HG03039 (cell line): ENCODE measurements at regions not wholly inside any gene's neighbourhood (a gene's known extent, or its start where the extent isn't known, plus 50 kb on each side); places are given as distances from the start of the nearest gene placed in this dataset.
"Not testable (repeated sequence)": the region's sequence is repeated elsewhere in the genome, so short reads cannot be mapped to it uniquely, and the experiment has no call there.

Experiments used
- ATAC-seq: cut with Tn5 transposase; IDR thresholded peaks from one replicate; pipeline ENCODE4 v1.9.1; 2021; ENCODE audit warnings: mild to moderate bottlenecking, moderate library complexity; ENCODE audit not compliant: unreplicated experiment

DNA sequence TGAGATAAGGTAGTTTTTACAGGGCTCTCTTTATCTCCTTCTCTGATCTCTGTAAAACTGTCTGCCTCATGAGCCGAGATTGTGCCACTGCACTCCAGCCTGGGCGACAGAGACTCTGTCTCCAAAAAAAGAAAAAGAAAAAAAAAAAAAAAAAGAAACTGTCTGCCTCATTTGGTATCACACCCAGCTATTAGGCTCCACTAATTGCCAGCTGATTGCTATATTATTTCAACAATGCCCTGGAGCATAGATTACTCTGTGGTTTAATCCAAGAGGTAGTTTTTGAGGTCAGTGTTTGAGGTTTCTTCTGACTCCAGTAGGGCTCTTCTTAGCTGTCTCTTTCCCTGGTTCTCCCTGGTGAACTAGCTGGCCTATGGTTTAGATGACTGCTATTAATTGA lies 268.1 kb upstream of the PLPP4 start:
- no peak for ATAC-seq

DNA sequence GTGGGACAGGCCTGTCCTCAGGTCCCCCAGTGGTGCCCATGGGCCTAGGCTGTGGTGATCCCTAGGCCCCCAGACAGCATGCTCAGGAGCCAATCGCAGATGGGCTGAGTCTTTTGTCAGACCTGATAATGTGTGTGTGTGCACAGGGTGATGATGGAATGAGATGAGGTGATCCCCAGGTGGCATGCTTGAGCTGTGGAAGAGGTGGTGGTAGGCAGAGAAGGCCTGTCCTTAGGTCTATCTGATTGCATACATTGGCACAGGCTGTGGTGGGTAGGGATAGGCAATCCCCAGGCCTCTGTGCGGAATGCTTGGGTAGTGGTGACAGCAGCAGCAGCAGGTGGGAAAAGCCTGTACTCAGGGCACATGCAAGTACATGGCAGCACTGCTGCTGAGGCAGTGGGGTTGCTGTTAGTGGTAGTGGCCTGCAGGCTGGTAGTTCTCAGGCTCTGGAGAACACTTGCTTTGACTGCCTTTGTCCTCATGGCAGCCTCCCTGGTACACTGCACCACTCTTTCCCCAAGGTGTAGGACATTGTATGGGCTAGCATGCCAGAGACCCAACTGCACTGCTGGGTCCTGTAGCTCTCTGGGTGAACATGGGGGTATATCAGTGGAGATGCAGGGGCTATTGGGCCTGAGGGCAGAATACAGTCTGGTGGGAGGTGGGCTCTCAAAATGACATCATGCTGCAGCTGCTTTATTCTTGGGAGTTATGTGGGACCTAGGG lies 260.9 kb upstream of the PLPP4 start:
- ATAC-seq, result no peak

DNA sequence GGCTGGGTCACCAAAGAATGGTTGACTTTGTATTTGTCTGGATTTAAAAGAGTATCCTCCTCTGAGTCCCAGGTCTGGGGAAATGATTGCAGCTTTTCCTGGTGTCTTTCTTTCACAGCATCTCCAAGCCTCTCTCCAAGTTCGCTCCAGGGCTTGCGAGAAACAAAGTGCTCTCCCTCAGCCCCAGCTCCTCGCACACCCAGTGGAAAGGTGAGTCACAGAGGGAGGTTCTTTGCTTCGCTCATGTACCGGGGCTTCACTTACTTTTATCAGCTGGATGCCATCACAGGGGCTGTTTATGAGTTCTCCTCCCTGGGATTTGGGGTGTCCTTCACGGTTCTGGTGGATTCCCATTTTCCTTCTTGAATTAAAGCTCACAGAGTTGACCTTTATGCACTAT lies 252.2 kb upstream of the PLPP4 start:
- ATAC-seq, result no peak

DNA sequence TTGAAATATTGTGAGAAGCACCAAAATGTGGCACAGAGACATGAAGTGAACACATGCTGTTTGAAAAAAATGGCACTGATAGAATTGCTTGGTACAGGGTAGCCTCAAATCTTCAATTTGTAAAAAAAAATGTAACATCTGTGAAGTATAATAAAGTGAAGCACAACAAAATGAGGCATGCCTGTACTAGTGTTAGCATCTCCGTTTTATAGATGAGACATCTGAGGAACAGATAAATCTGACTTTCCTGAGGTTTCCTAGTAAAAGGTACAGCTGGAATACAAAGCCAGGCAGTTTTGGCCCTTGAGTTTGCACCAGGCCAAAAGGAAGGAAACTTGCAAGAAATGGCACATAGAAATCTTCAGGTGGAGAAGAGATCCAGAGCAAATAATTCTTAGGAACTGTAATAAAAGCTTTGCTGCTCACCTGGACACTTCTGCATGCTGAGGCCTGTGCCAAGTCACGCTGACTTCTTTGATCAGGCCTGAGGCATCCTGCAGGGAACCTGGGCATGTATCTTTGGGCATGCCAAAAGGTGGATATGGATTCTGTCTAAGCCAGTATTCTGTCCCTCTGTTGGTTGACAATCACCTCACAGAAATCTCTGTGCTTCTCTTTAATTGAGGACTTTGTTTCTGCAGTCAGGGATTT lies 251.5 kb upstream of the PLPP4 start:
- no peak for ATAC-seq

DNA sequence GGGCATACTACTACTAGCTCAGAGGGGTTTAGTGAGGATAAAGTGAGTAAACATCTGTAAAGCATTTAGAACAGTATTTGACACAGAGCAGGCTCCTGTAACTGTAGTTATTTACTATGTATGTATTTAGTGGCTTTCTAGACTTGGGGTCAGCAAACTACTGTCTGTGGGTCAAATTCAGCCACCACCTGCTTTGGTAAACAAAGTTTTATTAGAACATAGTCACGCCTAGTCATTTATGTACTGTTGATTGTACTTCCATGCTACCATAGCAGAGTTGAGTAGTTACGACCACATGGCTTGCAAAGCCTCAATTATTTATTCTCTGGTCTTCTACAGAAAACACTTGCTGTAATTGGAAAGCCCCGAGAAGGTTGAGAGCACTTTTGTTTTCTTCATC lies 248.5 kb upstream of the PLPP4 start:
- no peak for ATAC-seq

DNA sequence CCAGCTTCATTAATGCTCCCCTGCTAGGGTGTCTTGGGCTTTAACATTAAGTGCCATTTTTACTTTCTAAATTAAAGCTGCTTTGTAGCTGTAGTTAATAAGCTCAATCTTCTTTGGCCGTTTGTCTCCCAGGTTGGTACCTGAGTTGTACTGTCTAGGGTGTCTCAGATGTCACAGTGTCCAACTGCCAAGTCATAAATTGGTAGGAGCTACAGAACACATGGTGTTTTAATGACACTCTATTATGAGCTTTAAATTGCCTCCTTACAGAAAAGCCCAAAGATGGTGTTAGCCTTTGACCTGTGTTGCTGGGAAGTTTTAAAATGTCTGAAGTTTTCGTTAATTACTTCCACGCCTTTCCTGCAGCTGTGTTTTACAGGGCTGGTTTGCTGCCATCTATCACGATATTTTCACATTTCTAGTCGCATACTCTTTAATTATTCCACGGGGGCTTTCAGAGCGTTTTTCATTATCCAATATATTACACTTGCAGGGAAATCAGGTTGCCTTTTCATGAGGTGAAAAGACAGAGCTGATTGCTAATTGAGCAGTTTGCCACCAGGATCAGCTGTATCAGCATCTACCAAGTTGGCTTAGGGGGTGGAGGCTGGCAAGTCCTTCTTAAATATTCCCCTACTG lies 247.8 kb upstream of the PLPP4 start:
- ATAC-seq, result no peak

DNA sequence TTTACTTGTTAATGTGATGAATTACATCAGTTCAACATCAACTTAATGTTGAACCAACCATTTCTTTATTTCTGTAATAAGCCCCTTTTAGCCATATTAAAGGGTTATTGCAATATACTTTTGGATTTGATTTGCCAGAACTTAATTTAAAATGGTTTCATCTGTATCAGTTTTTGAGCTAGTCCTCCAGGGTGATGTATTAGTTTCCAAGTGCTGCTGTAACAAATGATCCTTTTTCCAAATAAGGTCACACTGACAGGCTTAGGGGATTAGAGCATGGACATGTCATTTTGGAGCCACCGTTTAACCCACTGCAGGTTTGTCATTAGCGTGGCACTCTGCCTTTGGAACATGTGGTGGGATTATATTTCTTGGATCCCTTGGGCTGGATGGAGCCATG lies 244.8 kb upstream of the PLPP4 start:
- ATAC-seq, result no peak

DNA sequence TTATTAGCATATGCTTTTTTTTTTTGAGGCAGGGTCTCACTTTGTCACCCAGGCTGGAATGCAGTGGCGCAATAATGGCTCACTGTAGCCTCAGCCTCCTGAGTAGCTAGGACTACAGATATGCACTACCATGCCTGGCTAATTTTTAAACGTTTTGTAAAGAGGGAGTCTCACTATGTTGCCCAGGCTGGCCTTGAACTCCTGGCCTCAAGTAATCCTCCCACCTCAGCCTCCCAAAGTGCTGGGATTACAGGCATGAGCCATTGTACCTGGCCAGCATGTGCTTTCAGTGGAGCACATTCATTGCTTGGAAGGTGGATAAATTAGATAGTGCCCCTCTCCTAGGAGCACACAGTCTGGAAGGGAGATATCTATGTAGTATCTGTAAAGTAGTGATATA lies 243.7 kb upstream of the PLPP4 start:
- not testable (repeated sequence) for ATAC-seq

DNA sequence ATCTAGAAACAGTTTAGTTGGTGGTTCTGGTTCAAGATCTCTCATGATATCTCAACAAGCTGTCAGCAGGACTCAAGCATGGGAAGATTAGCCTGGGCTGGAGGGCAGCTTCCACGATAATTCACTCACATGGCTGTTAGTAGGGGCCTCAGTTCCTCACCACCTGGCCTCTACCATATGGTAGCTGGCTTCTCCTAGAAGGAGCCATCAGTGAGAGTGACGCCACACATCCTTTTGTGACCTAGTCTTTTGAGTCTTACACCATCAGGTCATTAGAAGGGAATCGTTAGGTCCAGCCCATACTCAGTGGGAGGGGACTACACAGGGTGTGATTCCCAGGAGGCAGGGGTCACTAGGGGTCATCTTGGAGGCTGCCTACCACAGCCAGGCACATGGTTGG lies 239.3 kb upstream of the PLPP4 start:
- ATAC-seq, result no peak

DNA sequence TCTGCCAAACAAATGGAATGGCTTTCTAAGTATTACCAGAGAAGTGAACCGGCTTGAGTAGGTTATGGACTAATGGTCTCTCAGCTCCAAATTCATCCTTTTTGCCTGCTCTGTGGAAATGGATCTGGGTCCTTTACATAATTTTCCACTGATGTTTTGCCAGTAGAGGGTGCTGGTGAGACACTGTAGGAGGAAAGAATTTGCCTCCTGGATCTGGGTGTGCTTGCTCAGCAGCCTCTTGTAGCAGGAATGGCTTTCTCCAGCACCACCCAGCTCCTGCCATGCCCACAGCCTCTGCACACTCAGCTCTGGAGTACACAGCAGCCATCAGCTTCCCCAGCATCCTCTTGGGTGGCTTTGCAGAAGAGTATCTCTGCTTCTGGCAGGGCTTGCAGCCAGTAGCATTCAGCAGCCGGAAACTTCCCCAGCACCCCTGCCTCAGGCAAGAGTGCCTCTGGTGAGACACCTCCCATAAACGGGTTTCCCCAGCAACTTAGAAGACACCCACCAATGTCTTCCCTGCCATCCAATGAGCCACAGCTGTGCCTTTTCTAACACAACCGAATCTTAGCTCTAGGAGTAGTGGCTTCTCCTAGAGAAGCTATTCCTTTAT lies 235.0 kb upstream of the PLPP4 start:
- ATAC-seq, result no peak

DNA sequence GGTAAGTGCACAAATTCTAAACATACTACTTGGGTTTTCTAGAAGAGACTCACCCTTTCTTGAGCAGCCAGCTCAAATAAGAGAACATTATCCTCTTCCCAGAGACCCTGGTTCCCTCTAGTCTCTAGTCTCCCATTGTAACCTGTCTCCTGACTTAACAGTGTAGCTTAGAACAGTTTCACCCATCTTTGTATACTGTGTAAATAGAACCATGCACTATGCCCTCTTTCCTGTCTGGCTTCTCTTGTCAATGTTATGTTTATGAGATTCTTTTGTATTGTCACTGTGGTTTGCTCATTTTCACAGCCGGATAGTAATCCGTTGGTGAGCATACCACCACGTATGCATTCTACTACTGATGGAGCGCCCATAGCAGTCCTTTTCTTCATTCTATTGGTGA lies 227.4 kb upstream of the PLPP4 start:
- ATAC-seq, result no peak

DNA sequence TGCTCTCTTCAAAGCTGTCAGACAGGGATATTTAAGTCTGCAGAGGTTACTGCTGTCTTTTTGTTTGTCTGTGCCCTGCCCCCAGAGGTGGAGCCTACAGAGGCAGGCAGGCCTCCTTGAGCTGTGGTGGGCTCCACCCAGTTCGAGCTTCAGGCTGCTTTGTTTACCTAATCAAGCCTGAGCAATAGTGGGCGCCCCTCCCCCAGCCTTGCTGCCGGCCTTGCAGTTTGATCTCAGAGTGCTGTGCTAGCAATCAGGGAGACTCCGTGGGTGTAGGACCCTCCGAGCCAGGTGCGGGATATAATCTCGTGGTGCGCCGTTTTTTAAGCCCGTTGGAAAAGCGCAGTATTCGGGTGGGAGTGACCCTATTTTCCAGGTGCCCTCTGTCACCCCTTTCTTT lies 217.3 kb upstream of the PLPP4 start:
- ATAC-seq, result not testable (repeated sequence)

DNA sequence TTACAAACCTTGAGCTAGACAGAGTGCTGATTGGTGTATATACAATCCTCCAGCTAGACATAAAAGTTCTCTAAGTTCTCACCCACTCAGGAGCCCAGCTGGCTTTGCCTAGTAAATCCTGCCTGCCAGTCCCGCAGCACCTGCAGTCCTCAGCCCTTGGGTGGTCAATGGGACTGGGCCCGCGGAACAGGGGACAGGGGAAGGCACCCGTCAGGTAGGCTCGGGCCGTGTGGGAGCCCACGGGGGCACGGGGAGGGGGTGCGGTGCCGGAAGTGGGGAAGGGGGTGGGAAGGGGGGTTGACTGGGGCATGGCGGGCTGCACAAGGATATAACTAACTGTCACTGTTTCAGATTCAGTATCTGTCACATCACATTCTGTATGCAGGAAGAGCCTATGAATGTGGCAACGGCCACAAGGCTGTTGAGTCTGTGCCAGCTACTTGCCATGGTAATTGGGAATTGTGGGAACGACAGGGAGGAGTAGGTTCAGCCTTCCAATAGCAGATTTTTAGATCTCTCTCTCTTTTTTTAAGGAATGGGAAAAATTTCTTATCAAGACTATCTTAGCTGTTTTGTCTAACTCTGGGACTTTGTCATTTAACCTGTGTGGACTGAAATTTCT lies 205.1 kb upstream of the PLPP4 start:
- ATAC-seq, result no peak

DNA sequence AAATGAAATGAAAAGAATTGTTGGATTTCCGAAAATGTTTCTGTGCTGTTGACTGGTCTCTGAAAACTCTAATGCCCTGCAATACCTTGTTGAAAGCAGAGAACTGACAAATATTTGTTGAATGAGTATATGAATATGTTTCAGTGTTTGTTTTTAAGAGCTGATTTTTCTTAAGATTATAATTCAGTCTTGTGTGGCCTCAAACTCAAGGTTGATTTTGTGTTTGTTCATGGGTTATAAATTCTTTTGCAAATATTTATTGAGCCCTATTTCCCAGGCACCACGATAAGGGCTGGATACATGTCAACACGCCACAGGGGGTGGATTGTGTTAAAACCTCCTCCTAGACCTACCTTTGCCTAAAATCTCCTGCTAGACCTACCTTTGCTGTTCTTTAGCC lies 203.9 kb upstream of the PLPP4 start:
- no peak for ATAC-seq

DNA sequence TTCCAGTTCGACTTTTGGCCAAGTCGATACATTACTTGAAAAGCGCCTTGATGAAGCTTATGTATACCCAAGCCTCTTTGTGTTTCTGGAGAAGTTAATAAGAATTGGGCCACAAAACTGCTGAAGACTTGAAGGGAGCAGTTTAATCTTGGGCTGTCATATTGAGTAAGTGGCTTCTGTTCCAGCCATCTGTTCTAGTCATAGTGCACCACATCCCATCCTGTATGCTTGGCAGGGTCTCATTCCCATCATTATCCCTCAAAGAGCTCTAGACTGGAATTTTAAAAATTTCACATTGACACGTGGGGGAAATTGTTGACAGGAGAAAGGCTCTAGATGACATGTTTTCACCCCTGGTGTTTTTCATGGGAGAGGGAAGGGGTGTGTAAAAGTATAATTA lies 196.6 kb upstream of the PLPP4 start:
- ATAC-seq, result no peak

DNA sequence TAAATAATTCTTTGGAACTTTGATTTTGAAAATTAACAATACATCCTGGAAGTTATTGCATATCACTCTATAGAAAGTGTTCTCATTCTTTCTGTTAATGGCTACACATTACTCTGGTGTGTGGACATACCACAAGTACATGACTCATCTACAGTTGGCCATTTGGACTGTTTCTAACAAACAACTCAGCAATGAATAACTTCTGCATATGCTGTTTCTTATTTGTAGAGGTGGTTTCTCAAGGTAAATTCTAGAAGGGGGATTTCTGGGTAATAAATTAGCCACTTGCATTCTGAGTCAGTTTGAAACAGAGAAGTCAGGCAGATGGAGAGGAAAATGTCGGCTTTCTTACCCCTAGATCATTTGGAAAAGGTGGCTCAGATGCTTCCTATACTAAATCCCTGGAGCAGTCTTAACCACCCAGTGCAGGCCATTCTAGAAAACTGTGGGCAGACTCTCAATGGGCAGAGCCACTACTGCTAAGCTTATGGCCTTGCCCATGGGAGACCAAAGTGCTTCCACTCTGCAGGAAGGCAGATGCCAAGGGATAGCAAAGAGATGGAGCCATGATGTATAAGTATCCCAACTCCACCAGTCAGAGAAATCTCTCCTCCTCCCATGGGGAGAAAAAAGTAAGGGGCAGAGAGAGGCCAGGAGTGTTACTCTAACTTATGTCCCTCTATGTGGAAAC lies 194.0 kb upstream of the PLPP4 start:
- peak; percentile 56 for ATAC-seq

DNA sequence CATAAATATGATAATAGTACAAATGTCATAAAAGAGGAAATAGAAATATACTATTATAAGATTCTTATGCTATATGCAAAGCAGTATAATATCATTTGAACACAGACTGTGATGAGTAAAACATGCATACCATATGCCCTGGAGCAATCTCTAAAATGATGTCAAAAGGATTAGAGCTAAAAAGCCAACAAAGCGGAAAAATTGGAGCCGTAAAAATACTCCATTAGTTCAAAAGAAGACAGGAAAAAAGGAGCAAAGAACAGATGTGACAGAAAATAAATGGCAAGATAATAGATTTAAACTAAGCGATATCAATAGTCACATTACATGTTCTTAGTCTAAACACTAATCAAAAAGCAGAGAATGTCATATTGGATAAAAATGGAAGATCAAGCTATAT lies 191.0 kb upstream of the PLPP4 start:
- ATAC-seq, result no peak

DNA sequence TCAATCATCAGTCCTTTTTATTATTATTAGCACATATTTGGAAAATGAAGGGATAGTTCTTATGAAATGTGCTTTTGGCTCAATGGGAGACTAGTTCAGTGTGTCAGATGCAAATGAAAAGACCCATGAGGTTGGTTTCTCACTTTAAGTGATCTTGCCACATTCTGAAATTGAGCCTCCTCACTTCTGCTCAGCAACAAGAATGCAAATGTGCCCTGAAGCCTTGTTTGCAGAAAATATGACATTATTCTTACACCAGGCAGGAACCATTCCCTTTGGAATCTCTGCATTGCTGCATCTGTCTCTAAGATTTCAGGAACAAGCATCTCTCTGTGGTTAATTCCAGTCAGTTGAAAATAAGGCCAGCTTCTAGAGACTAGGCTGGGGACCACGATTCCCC lies 186.1 kb upstream of the PLPP4 start:
- no peak for ATAC-seq

DNA sequence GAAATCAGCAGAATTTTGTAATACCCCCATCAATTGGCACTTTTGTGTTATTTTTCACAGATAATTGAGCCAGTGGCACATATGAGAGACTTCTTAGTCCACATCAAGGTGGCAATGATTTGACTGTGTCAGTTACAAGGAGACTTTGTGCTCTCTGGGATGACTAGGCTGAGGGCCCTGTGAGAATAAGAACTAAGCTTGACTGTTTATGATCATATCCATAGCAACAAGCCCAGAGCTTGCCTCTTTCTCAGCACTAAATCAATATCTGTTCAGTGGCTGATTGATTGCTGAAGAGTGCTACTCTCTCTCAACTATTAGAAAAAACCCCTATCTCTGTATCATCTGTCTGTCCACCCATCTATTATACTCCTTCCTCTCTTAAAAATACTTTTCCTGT lies 185.3 kb upstream of the PLPP4 start:
- no peak for ATAC-seq

DNA sequence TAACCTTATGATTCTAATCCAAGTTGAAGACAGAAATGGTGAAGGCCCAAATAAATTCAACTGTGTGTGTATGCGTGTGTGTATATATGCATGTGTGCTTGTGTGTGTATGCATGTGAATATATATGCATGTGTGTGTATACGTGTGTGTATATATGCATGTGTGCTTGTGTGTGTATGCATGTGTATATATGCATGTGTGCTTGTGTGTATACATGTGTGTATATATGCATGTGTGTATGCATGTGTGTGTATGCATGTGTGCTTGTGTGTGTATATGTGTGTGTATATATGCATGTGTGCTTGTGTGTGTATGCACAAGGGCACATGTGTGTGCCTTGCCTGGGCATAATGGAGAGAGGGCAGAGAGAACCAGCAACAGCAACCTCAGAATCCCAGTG lies 184.7 kb upstream of the PLPP4 start:
- no peak for ATAC-seq

DNA sequence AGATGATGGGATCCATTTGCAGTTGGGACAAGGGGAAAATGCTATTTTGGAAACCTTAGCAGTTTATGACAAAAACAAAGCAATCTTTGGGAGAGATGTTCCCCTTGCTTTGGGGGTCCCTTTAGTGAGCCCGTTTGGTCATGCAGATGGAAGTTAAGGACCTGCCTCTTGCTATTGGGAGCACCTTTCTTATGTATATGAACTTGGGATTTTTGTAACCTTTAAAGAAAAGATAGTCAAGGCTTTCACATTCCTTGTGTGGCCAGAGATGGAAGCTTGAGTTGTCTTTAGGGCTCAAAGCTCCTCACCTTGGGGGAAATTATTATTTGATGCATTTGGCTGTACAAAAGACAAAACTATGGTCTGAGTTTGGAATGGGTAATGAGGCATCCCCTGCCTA lies 179.0 kb upstream of the PLPP4 start:
- no peak for ATAC-seq
